IMR-90 (cell line): ENCODE measurements at regions not wholly inside any gene's neighbourhood (a gene's known extent, or its start where the extent isn't known, plus 50 kb on each side); places are given as distances from the start of the nearest gene placed in this dataset.

Source experiments
- CHD1 ChIP-seq: IDR thresholded peaks from 2 replicates; pipeline ENCODE4 v1.6.1; 2012; ENCODE audit warnings: low read depth, low read length, improper control_type of control experiment
- TF ChIP-seq, protein P1 (sequence below): conservative IDR thresholded peaks from 2 replicates; pipeline ENCODE4 v1.5.1; 2012; ENCODE audit warnings: mild to moderate bottlenecking, low read depth, low read length, improper control_type of control experiment

DNA sequence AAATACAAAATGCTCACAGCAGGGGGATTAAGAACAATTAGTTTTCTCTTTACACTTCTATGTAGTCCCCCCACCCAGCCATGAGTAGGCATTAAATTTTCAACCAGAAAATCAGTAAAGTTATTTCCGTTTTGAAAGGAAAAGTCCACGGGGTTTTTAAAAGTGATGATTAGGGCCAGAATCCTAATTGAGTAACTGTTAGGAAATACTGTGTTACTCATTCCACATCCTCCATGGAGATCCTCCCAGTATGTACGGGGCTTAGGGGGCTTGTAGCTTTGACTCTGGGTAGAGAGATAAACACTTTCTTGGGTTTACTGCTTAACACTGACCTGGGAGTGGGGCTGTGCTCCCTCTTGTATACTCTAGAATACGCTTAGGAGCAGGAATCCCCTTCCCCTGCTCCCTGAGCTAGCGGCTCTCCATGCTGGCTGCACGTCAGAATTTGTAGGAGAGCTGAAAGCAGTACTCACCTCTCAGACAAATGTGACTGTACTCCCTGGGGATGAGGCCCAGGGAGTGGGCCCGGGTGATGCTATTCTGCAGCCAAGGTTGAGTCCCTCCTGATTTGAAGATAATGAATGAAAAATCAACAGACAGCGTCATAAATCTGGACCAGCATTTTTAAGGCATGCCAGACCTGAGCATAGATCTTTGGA, 100.5 kb downstream of the SLC4A3 start:
- TF ChIP-seq CHD1, result no peak
- TF ChIP-seq, protein P1, sequence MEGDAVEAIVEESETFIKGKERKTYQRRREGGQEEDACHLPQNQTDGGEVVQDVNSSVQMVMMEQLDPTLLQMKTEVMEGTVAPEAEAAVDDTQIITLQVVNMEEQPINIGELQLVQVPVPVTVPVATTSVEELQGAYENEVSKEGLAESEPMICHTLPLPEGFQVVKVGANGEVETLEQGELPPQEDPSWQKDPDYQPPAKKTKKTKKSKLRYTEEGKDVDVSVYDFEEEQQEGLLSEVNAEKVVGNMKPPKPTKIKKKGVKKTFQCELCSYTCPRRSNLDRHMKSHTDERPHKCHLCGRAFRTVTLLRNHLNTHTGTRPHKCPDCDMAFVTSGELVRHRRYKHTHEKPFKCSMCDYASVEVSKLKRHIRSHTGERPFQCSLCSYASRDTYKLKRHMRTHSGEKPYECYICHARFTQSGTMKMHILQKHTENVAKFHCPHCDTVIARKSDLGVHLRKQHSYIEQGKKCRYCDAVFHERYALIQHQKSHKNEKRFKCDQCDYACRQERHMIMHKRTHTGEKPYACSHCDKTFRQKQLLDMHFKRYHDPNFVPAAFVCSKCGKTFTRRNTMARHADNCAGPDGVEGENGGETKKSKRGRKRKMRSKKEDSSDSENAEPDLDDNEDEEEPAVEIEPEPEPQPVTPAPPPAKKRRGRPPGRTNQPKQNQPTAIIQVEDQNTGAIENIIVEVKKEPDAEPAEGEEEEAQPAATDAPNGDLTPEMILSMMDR, result no peak
